ENCODE measurements at regions not wholly inside any gene's neighbourhood (a gene's known extent, or its start where the extent isn't known, plus 50 kb on each side); places are given as distances from the start of the nearest gene placed in this dataset.

- intact Hi-C loops (cut with DNase I) = no loop called here
- H3K9me3 ChIP-seq = no peaks in the 10 kb centered on the region
- DNase-seq (no peak), ATAC-seq (no peak)
- no peaks in the 10 kb centered on the region for H3K4me1 ChIP-seq
- no peak overlapping the region for H3K27ac ChIP-seq
- TF ChIP-seq, protein P1, sequence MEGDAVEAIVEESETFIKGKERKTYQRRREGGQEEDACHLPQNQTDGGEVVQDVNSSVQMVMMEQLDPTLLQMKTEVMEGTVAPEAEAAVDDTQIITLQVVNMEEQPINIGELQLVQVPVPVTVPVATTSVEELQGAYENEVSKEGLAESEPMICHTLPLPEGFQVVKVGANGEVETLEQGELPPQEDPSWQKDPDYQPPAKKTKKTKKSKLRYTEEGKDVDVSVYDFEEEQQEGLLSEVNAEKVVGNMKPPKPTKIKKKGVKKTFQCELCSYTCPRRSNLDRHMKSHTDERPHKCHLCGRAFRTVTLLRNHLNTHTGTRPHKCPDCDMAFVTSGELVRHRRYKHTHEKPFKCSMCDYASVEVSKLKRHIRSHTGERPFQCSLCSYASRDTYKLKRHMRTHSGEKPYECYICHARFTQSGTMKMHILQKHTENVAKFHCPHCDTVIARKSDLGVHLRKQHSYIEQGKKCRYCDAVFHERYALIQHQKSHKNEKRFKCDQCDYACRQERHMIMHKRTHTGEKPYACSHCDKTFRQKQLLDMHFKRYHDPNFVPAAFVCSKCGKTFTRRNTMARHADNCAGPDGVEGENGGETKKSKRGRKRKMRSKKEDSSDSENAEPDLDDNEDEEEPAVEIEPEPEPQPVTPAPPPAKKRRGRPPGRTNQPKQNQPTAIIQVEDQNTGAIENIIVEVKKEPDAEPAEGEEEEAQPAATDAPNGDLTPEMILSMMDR (IDR thresholded peaks at IDR 0.05) = no peak
- no peaks in the 10 kb centered on the region for H3K27me3 ChIP-seq (ENCODE audit: low read depth)
- H3K4me3 ChIP-seq = no peak overlapping the region
- no peaks in the 10 kb centered on the region for H3K36me3 ChIP-seq
Observed at GRCh38 chr16:52731219-52731875, 184.4 kb upstream of the TOX3 start.

- H3K27me3 ChIP-seq (ENCODE audit: low read depth) = no peaks in the 10 kb centered on the region
- ATAC-seq = no peak
- no peak for DNase-seq
- H3K36me3 ChIP-seq = no peaks in the 10 kb centered on the region
- intact Hi-C loops (cut with DNase I) = no loop called here
- TF ChIP-seq, protein P1 (IDR thresholded peaks at IDR 0.05) = no peak
- no peak overlapping the region for H3K4me3 ChIP-seq
- no peak overlapping the region for H3K27ac ChIP-seq
- H3K4me1 ChIP-seq = no peaks in the 10 kb centered on the region
- H3K9me3 ChIP-seq = no peaks in the 10 kb centered on the region
Observed at GRCh38 chr16:52729731-52730130, 182.8 kb upstream of the TOX3 start.

DNA sequence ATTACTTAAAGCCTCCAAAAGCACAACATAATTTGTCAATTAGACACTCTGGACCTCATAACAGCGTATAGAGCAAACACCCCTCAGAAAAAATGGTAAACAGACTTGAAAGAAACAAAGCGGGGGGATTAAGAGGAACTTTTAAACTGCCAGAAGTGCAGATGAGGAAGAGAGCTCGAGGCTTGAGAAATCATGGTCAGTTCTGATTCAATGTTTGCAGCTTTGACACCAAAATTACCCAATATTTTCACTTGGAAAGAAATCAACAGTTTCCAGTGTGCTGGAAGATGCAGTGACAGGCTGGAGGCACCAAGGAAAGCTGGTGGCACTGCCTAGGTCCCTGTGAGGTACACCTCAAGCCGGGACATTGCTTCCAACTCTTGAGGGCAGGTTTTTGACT, 180.9 kb upstream of the TOX3 start:
- ATAC-seq = peak in 1 of 2 donors; percentile 45
- DNase-seq = no peak
- H3K36me3 ChIP-seq = no peaks in the 10 kb centered on the region
- H3K9me3 ChIP-seq = no peaks in the 10 kb centered on the region
- H3K4me3 ChIP-seq = no peak overlapping the region
- no peaks in the 10 kb centered on the region for H3K27me3 ChIP-seq (ENCODE audit: low read depth)
- intact Hi-C loops (cut with DNase I) = no loop called here
- TF ChIP-seq, protein P1 (IDR thresholded peaks at IDR 0.05) = no peak
- H3K27ac ChIP-seq = no peak overlapping the region
- no peaks in the 10 kb centered on the region for H3K4me1 ChIP-seq

GRCh38 chr16:52727441-52727840, 180.5 kb upstream of the TOX3 start:
- intact Hi-C loops (cut with DNase I) = no loop called here
- ATAC-seq = peak in 1 of 2 donors; percentile 45

GRCh38 chr16:52725461-52725860, 178.5 kb upstream of the TOX3 start:
- H3K27ac ChIP-seq = no peak overlapping the region
- H3K4me3 ChIP-seq = no peak overlapping the region
- H3K4me1 ChIP-seq = no peaks in the 10 kb centered on the region
- intact Hi-C loops (cut with DNase I) = no loop called here
- no peak for ATAC-seq
- no peaks in the 10 kb centered on the region for H3K36me3 ChIP-seq
- TF ChIP-seq, protein P1 (IDR thresholded peaks at IDR 0.05) = no peak
- no peak for DNase-seq
- no peaks in the 10 kb centered on the region for H3K9me3 ChIP-seq
- H3K27me3 ChIP-seq (ENCODE audit: low read depth) = no peaks in the 10 kb centered on the region

More at GRCh38 chr16:52727441-52727840, 180.5 kb upstream of the TOX3 start:
- DNase-seq = no peak
- Histone ChIP-seq H3K4me1 (no peaks in the 10 kb centered on the region), H3K36me3 (no peaks in the 10 kb centered on the region), H3K4me3 (no peak overlapping the region), H3K27ac (no peak overlapping the region), H3K9me3 (no peaks in the 10 kb centered on the region), H3K27me3 (ENCODE audit: low read depth) (no peaks in the 10 kb centered on the region)
- TF ChIP-seq, protein P1 (IDR thresholded peaks at IDR 0.05) = no peak

Measured in lower lobe of right lung (tissue), 2 donors.